ENCODE measurements at regions not wholly inside any gene's neighbourhood (a gene's known extent, or its start where the extent isn't known, plus 50 kb on each side); places are given as distances from the start of the nearest gene placed in this dataset.

GRCh38 chr3:171954690-171955383, 84.5 kb upstream of the FNDC3B start:
- FAIRE-seq (no peak), DNase-seq (ENCODE audit: low spot score in 2 of 2) (no peak)

GRCh38 chr3:171955598-171955997, 83.8 kb upstream of the FNDC3B start:
- no peak for FAIRE-seq
- no peak for DNase-seq (ENCODE audit: low spot score in 2 of 2)

- DNase-seq (ENCODE audit: low spot score in 2 of 2) (no peak), FAIRE-seq (no peak)
These were observed 83.1 kb upstream of the FNDC3B start for GRCh38 chr3:171956181-171956683.

GRCh38 chr3:171956705-171957104, 82.7 kb upstream of the FNDC3B start:
- FAIRE-seq (no peak), DNase-seq (ENCODE audit: low spot score in 2 of 2) (no peak)

- FAIRE-seq (no peak), DNase-seq (ENCODE audit: low spot score in 2 of 2) (no peak)
These were observed 79.8 kb upstream of the FNDC3B start for GRCh38 chr3:171959532-171960089.

GRCh38 chr3:171960159-171960558, 79.2 kb upstream of the FNDC3B start:
- DNase-seq (ENCODE audit: low spot score in 2 of 2) (no peak), FAIRE-seq (no peak)

GRCh38 chr3:171962137-171962720, 77.1 kb upstream of the FNDC3B start:
- FAIRE-seq, result no peak
- no peak for DNase-seq (ENCODE audit: low spot score in 2 of 2)

GRCh38 chr3:171963546-171963945, 75.8 kb upstream of the FNDC3B start:
- FAIRE-seq (no peak), DNase-seq (ENCODE audit: low spot score in 2 of 2) (no peak)

- DNase-seq (ENCODE audit: low spot score in 2 of 2), result no peak
- FAIRE-seq, result no peak
These were observed 74.2 kb upstream of the FNDC3B start for GRCh38 chr3:171965067-171965712.

GRCh38 chr3:171966533-171967136, 72.7 kb upstream of the FNDC3B start:
- no peak for FAIRE-seq
- DNase-seq (ENCODE audit: low spot score in 2 of 2), result no peak

GRCh38 chr3:171967137-171967783, 72.1 kb upstream of the FNDC3B start:
- FAIRE-seq, result no peak
- DNase-seq (ENCODE audit: low spot score in 2 of 2), result peak in 1 of 2 donors; percentile 36

- FAIRE-seq, result no peak
These were observed 71.3 kb upstream of the FNDC3B start for GRCh38 chr3:171967932-171968678.

GRCh38 chr3:171970301-171970788, 69.0 kb upstream of the FNDC3B start:
- no peak for FAIRE-seq

More at GRCh38 chr3:171967932-171968678, 71.3 kb upstream of the FNDC3B start:
- no peak for DNase-seq (ENCODE audit: low spot score in 2 of 2)

GRCh38 chr3:171971919-171972514, 67.4 kb upstream of the FNDC3B start:
- DNase-seq (ENCODE audit: low spot score in 2 of 2), result no peak
- FAIRE-seq, result no peak

More at GRCh38 chr3:171970301-171970788, 69.0 kb upstream of the FNDC3B start:
- no peak for DNase-seq (ENCODE audit: low spot score in 2 of 2)

- DNase-seq (ENCODE audit: low spot score in 2 of 2), result no peak
- no peak for FAIRE-seq
These were observed 66.5 kb upstream of the FNDC3B start for GRCh38 chr3:171972871-171973348.

GRCh38 chr3:171974986-171975837, 64.2 kb upstream of the FNDC3B start:
- DNase-seq (ENCODE audit: low spot score in 2 of 2), result no peak

GRCh38 chr3:171976526-171976925, 62.9 kb upstream of the FNDC3B start:
- no peak for DNase-seq (ENCODE audit: low spot score in 2 of 2)
- FAIRE-seq, result no peak

More at GRCh38 chr3:171974986-171975837, 64.2 kb upstream of the FNDC3B start:
- FAIRE-seq, result no peak

- DNase-seq (ENCODE audit: low spot score in 2 of 2) (no peak), FAIRE-seq (no peak)
These were observed 61.9 kb upstream of the FNDC3B start for GRCh38 chr3:171977441-171977840.

All from frontal cortex (tissue), 3 donors.